Testis (tissue), 2 donors: ENCODE measurements at regions not wholly inside any gene's neighbourhood (a gene's known extent, or its start where the extent isn't known, plus 50 kb on each side); places are given as distances from the start of the nearest gene placed in this dataset.

Experiments used
- POLR2A ChIP-seq: fragments of 450-650 bp; IDR thresholded peaks from one replicate; pipeline ENCODE4 v1.6.1; 2017; ENCODE audit warnings: antibody characterized with exemption, mild to moderate bottlenecking, moderate library complexity
- TF ChIP-seq, protein P1 (sequence below), 3 experiments: fragments of 450-650 bp in 2 of 3; fragments of 200-600 bp in 1 of 3; sonication (generic) in 1 of 3; IDR thresholded peaks; one replicate each; pipeline ENCODE4 v1.5.1; 2016 to 2019; ENCODE audit warnings: antibody characterized with exemption in 3 of 3, mild to moderate bottlenecking in 2 of 3, moderate library complexity in 1 of 3

- TF ChIP-seq, protein P1, sequence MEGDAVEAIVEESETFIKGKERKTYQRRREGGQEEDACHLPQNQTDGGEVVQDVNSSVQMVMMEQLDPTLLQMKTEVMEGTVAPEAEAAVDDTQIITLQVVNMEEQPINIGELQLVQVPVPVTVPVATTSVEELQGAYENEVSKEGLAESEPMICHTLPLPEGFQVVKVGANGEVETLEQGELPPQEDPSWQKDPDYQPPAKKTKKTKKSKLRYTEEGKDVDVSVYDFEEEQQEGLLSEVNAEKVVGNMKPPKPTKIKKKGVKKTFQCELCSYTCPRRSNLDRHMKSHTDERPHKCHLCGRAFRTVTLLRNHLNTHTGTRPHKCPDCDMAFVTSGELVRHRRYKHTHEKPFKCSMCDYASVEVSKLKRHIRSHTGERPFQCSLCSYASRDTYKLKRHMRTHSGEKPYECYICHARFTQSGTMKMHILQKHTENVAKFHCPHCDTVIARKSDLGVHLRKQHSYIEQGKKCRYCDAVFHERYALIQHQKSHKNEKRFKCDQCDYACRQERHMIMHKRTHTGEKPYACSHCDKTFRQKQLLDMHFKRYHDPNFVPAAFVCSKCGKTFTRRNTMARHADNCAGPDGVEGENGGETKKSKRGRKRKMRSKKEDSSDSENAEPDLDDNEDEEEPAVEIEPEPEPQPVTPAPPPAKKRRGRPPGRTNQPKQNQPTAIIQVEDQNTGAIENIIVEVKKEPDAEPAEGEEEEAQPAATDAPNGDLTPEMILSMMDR (IDR thresholded peaks at IDR 0.05) = no peak
- TF ChIP-seq POLR2A = no peak
These were observed 116.4 kb downstream of the LARP7 start for GRCh38 chr4:112753333-112753732.
